CD4-positive, alpha-beta memory T cell (primary cell): ENCODE measurements at regions not wholly inside any gene's neighbourhood (a gene's known extent, or its start where the extent isn't known, plus 50 kb on each side); places are given as distances from the start of the nearest gene placed in this dataset.
"Not testable (repeated sequence)": the region's sequence is repeated elsewhere in the genome, so short reads cannot be mapped to it uniquely, and the experiment has no call there.

Experiments
- CTCF ChIA-PET: fragments of 350-600 bp; sonication (Branson Sonifier 250); formaldehyde crosslinking; loops from one replicate; lab custom pipeline; 2021; ENCODE audit warnings: inconsistent platforms; ENCODE audit not compliant: partially characterized antibody; lab: Charles Lee
- POLR2A ChIA-PET: fragments of 350-600 bp; sonication (Branson Sonifier 250); formaldehyde crosslinking; loops from one replicate; lab custom pipeline; 2021; ENCODE audit not compliant: partially characterized antibody; lab: Charles Lee
- DNase-seq, 5 donors: peaks; one replicate each; pipeline versions ENCODE4 v3.0.0 to v3.0.0-alpha.2; 2020 to 2022; ENCODE audit warnings: mixed read lengths in 1 of 5
- H3K27ac ChIP-seq: one replicate; pipeline ENCODE4 v1.7.0; 2013; ENCODE audit warnings: low read depth, low read length
- H3K27me3 ChIP-seq: 2 replicates; pipeline ENCODE4 v1.7.0; 2013; ENCODE audit warnings: mild to moderate bottlenecking, low read length, moderate library complexity; ENCODE audit not compliant: insufficient read depth
- H3K36me3 ChIP-seq: 2 replicates; pipeline ENCODE4 v1.7.0; 2013; ENCODE audit warnings: mild to moderate bottlenecking, low read length, moderate library complexity; ENCODE audit not compliant: insufficient read depth
- H3K4me1 ChIP-seq: 2 replicates; pipeline ENCODE4 v1.7.0; 2013; ENCODE audit warnings: mild to moderate bottlenecking, low read length, moderate library complexity; ENCODE audit not compliant: insufficient read depth
- H3K4me3 ChIP-seq, 2 donors: one replicate each; pipeline ENCODE4 v1.7.0; 2013; ENCODE audit warnings: low read length in 2 of 2, mild to moderate bottlenecking in 1 of 2
- H3K9me3 ChIP-seq, 2 donors: one replicate each; pipeline ENCODE4 v1.7.0; 2013; ENCODE audit warnings: low read length in 2 of 2, control low read depth in 1 of 2; ENCODE audit not compliant: control insufficient read depth in 1 of 2
- H3K27ac Mint-ChIP-seq, 7 donors: one replicate each; pipeline ENCODE4 v1.8.0; 2020 to 2021; ENCODE audit warnings: mixed read lengths in 7 of 7, mild to moderate bottlenecking in 6 of 7, inconsistent platforms in 3 of 7, moderate library complexity in 3 of 7
- H3K27me3 Mint-ChIP-seq, 2 donors: one replicate each; pipeline ENCODE4 v1.8.0; 2020 to 2021; ENCODE audit warnings: mixed read lengths in 2 of 2
- H3K36me3 Mint-ChIP-seq, 2 donors: one replicate each; pipeline ENCODE4 v1.8.0; 2020 to 2021; ENCODE audit warnings: mixed read lengths in 2 of 2, inconsistent platforms in 1 of 2, mild to moderate bottlenecking in 1 of 2
- H3K4me1 Mint-ChIP-seq, 4 donors: one replicate each; pipeline ENCODE4 v1.8.0; 2020 to 2021; ENCODE audit warnings: mixed read lengths in 4 of 4, mild to moderate bottlenecking in 1 of 4
- H3K4me3 Mint-ChIP-seq, 8 donors: one replicate each; pipeline ENCODE4 v1.8.0; 2020 to 2021; ENCODE audit warnings: mixed read lengths in 8 of 8, mild to moderate bottlenecking in 7 of 8, moderate library complexity in 6 of 8, inconsistent platforms in 3 of 8
- H3K9me3 Mint-ChIP-seq, 8 donors: one replicate each; pipeline ENCODE4 v1.8.0; 2020 to 2021; ENCODE audit warnings: mixed read lengths in 8 of 8, mild to moderate bottlenecking in 5 of 8, inconsistent platforms in 3 of 8, moderate library complexity in 1 of 8
- intact Hi-C: fragments of 100-400 bp; cut with micrococcal nuclease; formaldehyde crosslinking; loops from one replicate; pipeline ENCODE4 v1.15.1; 2023

- peaks cover 7 to 12% of the 10 kb centered on the region in 2 donors for H3K27me3 Mint-ChIP-seq
- no peaks in the 10 kb centered on the region for H3K4me1 ChIP-seq
- H3K4me3 Mint-ChIP-seq: no peak overlapping the region
- DNase-seq: no peak
- H3K36me3 Mint-ChIP-seq: no peaks in the 10 kb centered on the region
- H3K4me3 ChIP-seq: no peak overlapping the region
- no peak overlapping the region for H3K27ac Mint-ChIP-seq
- no peaks in the 10 kb centered on the region for H3K36me3 ChIP-seq
- H3K9me3 Mint-ChIP-seq: peaks cover 0 to 3% (median 0%) of the 10 kb centered on the region in 8 donors
- no peaks in the 10 kb centered on the region for H3K27me3 ChIP-seq
- H3K27ac ChIP-seq: no peak overlapping the region
- POLR2A ChIA-PET: no interaction called here
- CTCF ChIA-PET: no interaction called here
- H3K9me3 ChIP-seq: no peaks in the 10 kb centered on the region
- intact Hi-C loops: no loop called here
- peaks cover 0 to 3% (median 2%) of the 10 kb centered on the region in 4 donors for H3K4me1 Mint-ChIP-seq
Observed at GRCh38 chr13:98075048-98075447, 67.8 kb upstream of the FARP1 start.

GRCh38 chr13:98076309-98076708, 66.6 kb upstream of the FARP1 start:
- CTCF ChIA-PET, H3K36me3 Mint-ChIP-seq, POLR2A ChIA-PET, H3K4me3 Mint-ChIP-seq, H3K4me1 Mint-ChIP-seq, intact Hi-C loops, H3K4me1 ChIP-seq, H3K27ac Mint-ChIP-seq, H3K36me3 ChIP-seq, H3K27ac ChIP-seq, H3K4me3 ChIP-seq, DNase-seq, H3K27me3 ChIP-seq, H3K9me3 Mint-ChIP-seq, H3K9me3 ChIP-seq: not testable (repeated sequence)
- H3K27me3 Mint-ChIP-seq: peaks cover 7 to 14% of the 10 kb centered on the region in 2 donors

- no peak overlapping the region for H3K27ac Mint-ChIP-seq
- POLR2A ChIA-PET: no interaction called here
- no peak overlapping the region for H3K27ac ChIP-seq
Observed at GRCh38 chr13:98080280-98080679, 62.6 kb upstream of the FARP1 start.

GRCh38 chr13:98083507-98083906, 59.4 kb upstream of the FARP1 start:
- Mint-ChIP-seq H3K4me3 (no peak overlapping the region), H3K9me3 (peaks cover 0 to 4% (median 0%) of the 10 kb centered on the region in 8 donors), H3K36me3 (no peaks in the 10 kb centered on the region), H3K4me1 (no peaks in the 10 kb centered on the region), H3K27me3 (peaks cover 2 to 5% of the 10 kb centered on the region in 2 donors), H3K27ac (peak overlapping the region in 1 of 7 donors; percentile 24)
- Histone ChIP-seq H3K36me3 (no peaks in the 10 kb centered on the region), H3K27me3 (no peaks in the 10 kb centered on the region), H3K4me1 (no peaks in the 10 kb centered on the region), H3K4me3 (no peak overlapping the region), H3K9me3 (no peaks in the 10 kb centered on the region), H3K27ac (no peak overlapping the region)
- CTCF ChIA-PET: no interaction called here
- POLR2A ChIA-PET: no interaction called here
- DNase-seq: no peak
- intact Hi-C loops: no loop called here

More at GRCh38 chr13:98080280-98080679, 62.6 kb upstream of the FARP1 start:
- H3K9me3 Mint-ChIP-seq: peaks cover 0 to 4% (median 0%) of the 10 kb centered on the region in 8 donors
- Histone ChIP-seq H3K27me3 (no peaks in the 10 kb centered on the region), H3K36me3 (no peaks in the 10 kb centered on the region), H3K9me3 (no peaks in the 10 kb centered on the region), H3K4me1 (no peaks in the 10 kb centered on the region), H3K4me3 (no peak overlapping the region)
- H3K36me3 Mint-ChIP-seq: no peaks in the 10 kb centered on the region
- peaks cover 0 to 3% (median 1%) of the 10 kb centered on the region in 4 donors for H3K4me1 Mint-ChIP-seq
- peaks cover 7 to 10% of the 10 kb centered on the region in 2 donors for H3K27me3 Mint-ChIP-seq
- CTCF ChIA-PET: no interaction called here
- DNase-seq: no peak
- H3K4me3 Mint-ChIP-seq: no peak overlapping the region
- intact Hi-C loops: no loop called here

GRCh38 chr13:98083936-98084335, 59.0 kb upstream of the FARP1 start:
- Histone ChIP-seq H3K36me3 (no peaks in the 10 kb centered on the region), H3K9me3 (no peaks in the 10 kb centered on the region), H3K27me3 (no peaks in the 10 kb centered on the region), H3K27ac (no peak overlapping the region), H3K4me1 (no peaks in the 10 kb centered on the region), H3K4me3 (no peak overlapping the region)
- no peak overlapping the region for H3K4me3 Mint-ChIP-seq
- no peaks in the 10 kb centered on the region for H3K36me3 Mint-ChIP-seq
- DNase-seq: no peak
- peaks cover 2 to 5% of the 10 kb centered on the region in 2 donors for H3K27me3 Mint-ChIP-seq
- POLR2A ChIA-PET: no interaction called here
- CTCF ChIA-PET: no interaction called here
- H3K9me3 Mint-ChIP-seq: peaks cover 0 to 4% (median 0%) of the 10 kb centered on the region in 8 donors
- intact Hi-C loops: no loop called here
- H3K4me1 Mint-ChIP-seq: no peaks in the 10 kb centered on the region
- H3K27ac Mint-ChIP-seq: no peak overlapping the region

- Histone ChIP-seq H3K27ac (no peak overlapping the region), H3K36me3 (no peaks in the 10 kb centered on the region), H3K4me3 (no peak overlapping the region), H3K9me3 (no peaks in the 10 kb centered on the region), H3K27me3 (no peaks in the 10 kb centered on the region), H3K4me1 (no peaks in the 10 kb centered on the region)
- no peaks in the 10 kb centered on the region for H3K36me3 Mint-ChIP-seq
- DNase-seq: no peak
- H3K27me3 Mint-ChIP-seq: peaks cover 0 to 7% of the 10 kb centered on the region in 2 donors
- intact Hi-C loops: no loop called here
- CTCF ChIA-PET: no interaction called here
- no peak overlapping the region for H3K27ac Mint-ChIP-seq
- H3K4me3 Mint-ChIP-seq: no peak overlapping the region
- POLR2A ChIA-PET: no interaction called here
- H3K9me3 Mint-ChIP-seq: peaks cover 0 to 11% (median 3%) of the 10 kb centered on the region in 8 donors
- H3K4me1 Mint-ChIP-seq: no peaks in the 10 kb centered on the region
Observed at GRCh38 chr13:98089246-98089645, 53.6 kb upstream of the FARP1 start.

- ChIA-PET POLR2A (no interaction called here), CTCF (no interaction called here)
- no peak for DNase-seq
- no peaks in the 10 kb centered on the region for H3K36me3 ChIP-seq
- Mint-ChIP-seq H3K27ac (no peak overlapping the region), H3K36me3 (no peaks in the 10 kb centered on the region), H3K4me3 (no peak overlapping the region), H3K27me3 (peaks cover 3 to 11% of the 10 kb centered on the region in 2 donors), H3K4me1 (no peaks in the 10 kb centered on the region), H3K9me3 (peaks cover 0 to 8% (median 3%) of the 10 kb centered on the region in 8 donors)
- H3K27me3 ChIP-seq: no peaks in the 10 kb centered on the region
- no peaks in the 10 kb centered on the region for H3K9me3 ChIP-seq
- H3K27ac ChIP-seq: no peak overlapping the region
- H3K4me1 ChIP-seq: no peaks in the 10 kb centered on the region
- intact Hi-C loops: no loop called here
- H3K4me3 ChIP-seq: no peak overlapping the region
Observed at GRCh38 chr13:98092888-98093287, 50.0 kb upstream of the FARP1 start.
